GM04504 (cell line): ENCODE measurements at regions not wholly inside any gene's neighbourhood (a gene's known extent, or its start where the extent isn't known, plus 50 kb on each side); places are given as distances from the start of the nearest gene placed in this dataset.
"Not testable (repeated sequence)": the region's sequence is repeated elsewhere in the genome, so short reads cannot be mapped to it uniquely, and the experiment has no call there.

ENCODE experiments used
- DNase-seq: peaks from one replicate; pipeline ENCODE4 v3.0.0-alpha.2; 2012; ENCODE audit warnings: low read depth

DNA sequence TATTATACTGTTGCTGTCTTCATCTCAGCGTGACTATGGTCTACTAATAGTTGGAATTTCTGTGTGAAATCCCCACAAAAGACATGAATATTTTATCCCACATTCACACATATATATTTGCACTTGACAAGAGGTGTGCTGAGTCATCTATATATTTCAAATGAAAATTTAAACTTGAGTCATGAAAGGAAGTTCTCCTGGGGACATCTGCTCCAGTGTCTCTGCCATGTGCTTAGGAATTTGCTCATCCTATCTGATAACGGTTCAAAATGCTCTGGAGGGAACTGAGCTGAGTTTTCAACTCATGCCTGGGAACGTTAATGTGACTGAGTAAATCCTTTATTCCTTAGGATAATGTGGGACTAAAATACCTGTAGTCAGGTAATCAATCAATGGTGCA lies 326.2 kb upstream of the MEX3C start:
- DNase-seq = no peak

GRCh38 chr18:51525453-51526225 lies 328.2 kb upstream of the MEX3C start:
- DNase-seq = no peak

- no peak for DNase-seq
These were observed 330.3 kb upstream of the MEX3C start for GRCh38 chr18:51527826-51528225.

- no peak for DNase-seq
These were observed 334.0 kb upstream of the MEX3C start for GRCh38 chr18:51531501-51531900.

DNA sequence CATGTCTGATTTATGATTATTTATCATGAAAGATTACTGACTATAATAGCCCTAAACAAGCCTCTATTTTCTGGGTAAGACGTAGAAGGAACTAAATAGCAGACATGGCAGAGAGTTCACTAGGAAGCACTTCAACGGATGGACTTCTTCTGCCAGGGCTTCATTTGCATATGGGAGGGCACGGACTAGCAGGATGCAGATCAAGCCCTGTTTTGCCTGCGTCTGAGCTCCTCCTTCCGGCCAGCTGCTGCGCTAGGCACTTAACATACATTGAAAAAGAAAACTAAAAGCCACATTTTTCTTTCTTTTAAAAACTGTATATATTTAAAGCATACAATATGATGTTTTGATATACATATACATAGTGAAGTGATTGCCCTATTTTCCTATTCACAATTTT lies 340.0 kb upstream of the MEX3C start:
- DNase-seq = no peak

- DNase-seq = no peak
These were observed 343.1 kb upstream of the MEX3C start for GRCh38 chr18:51540562-51540961.

- DNase-seq = no peak
These were observed 343.7 kb upstream of the MEX3C start for GRCh38 chr18:51541230-51541629.

- DNase-seq = no peak
These were observed 346.2 kb upstream of the MEX3C start for GRCh38 chr18:51543658-51544155.

GRCh38 chr18:51545446-51545845 lies 348.0 kb upstream of the MEX3C start:
- DNase-seq = no peak

DNA sequence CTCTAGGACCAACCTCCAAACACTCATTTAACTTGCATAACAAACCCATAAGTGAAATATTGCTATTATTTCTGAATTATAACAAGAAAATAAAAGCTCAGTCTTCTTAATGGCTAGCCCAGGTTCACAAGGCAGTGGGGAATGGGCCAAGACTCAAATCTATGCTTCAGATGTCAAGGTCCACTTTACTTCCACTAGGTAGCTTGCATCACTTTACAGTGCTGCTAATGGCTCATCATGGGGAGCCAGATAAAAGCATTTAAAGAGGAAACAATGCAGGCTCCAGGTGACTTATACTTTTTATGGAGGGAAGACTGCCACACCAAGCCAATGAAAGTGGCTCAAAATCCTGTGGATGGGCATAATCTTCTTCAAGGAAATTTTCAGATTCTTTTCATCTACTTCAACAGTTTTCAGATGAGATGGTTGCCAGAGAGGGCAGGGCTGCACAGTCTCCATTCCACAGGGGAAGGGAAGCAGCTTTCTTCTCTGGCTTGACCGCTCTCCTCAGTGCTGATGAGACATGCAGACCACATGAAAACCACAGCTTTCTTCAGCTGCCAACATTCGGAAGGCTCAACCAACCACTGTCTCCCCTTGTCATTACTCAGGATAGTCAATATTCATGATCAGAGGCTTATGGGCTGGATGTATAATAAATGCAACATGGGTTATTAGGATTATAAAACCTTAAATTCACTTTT lies 361.9 kb upstream of the MEX3C start:
- no peak for DNase-seq

DNA sequence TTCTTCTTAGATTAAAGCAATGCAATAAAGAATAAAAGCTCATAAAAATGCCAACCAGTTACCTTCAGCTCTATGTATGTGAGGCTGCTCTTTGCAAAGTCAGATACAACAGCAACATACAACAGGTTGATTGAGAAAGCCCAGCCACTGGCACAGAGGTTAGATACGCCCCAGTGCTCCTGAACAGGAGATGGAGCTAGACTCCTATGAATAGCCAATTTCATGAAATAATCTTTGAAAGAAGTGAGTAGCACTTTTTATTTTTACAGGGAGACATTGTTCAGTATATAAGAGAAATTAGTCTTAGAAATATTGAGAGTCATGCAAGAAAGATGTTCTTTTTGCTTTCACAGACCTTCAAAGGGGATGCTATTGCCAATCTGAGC lies 362.4 kb upstream of the MEX3C start:
- DNase-seq = no peak

DNA sequence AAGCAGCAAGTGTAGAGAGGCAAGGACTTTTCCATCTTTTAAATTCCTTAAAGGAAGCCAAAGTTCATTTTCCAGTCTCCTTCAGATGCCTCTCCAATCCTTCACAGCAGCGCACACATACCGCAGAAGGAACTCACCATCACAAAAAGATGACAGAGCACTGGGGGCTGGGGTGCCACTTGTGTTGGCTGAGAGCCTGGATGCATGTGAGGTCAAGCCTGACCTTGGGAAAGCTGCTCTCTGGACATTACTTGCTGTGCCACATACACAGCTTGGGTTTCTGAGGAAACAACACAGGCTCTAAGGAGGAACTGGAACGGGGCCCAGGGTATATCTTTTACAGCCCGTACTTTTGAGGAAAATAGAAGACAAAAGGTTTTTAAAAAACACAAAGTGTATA lies 364.3 kb upstream of the MEX3C start:
- DNase-seq = no peak

- DNase-seq = no peak
These were observed 365.4 kb upstream of the MEX3C start for GRCh38 chr18:51562866-51563265.

GRCh38 chr18:51563396-51563795 lies 365.9 kb upstream of the MEX3C start:
- DNase-seq = no peak

- DNase-seq = no peak
These were observed 370.7 kb upstream of the MEX3C start for GRCh38 chr18:51568151-51568550.

DNA sequence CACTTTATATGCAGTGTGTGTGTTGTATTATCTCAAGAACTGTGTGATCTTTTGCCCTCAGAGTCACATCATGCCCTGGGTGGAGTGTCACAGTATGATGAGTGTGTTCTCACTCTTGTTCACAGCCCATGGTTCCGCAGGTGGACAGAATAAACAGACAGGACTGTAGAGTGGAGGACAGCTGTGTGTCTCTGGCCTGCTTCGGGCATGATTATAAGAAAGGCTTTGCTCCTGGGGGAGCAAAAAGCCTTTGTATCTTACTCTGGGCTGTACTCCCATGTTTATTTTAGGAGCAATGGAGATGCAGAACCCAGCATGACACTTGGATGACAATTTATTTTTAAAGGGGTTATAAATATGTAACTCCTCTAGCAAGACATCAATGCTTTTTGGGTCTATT lies 371.7 kb upstream of the MEX3C start:
- no peak for DNase-seq

DNA sequence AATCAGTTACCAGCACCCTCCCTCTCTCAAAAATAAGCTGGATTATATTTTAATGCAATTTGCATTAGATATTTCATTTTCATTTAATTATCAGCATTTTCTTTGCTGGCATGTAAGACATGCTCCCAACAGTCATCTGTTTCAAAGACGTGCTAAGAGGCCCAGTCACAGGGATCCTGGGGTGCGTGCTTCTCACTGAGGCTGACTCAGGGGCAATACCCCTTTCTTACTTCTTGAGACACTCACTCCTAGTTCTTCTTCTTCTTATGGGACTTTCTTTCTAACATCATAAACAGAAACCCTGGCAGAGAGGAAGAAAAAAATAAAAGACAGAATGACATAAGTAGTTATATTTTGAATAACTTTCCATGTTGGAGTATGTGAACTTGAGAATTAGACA lies 372.1 kb upstream of the MEX3C start:
- DNase-seq = no peak

- DNase-seq = not testable (repeated sequence)
These were observed 372.6 kb upstream of the MEX3C start for GRCh38 chr18:51570071-51570470.

DNA sequence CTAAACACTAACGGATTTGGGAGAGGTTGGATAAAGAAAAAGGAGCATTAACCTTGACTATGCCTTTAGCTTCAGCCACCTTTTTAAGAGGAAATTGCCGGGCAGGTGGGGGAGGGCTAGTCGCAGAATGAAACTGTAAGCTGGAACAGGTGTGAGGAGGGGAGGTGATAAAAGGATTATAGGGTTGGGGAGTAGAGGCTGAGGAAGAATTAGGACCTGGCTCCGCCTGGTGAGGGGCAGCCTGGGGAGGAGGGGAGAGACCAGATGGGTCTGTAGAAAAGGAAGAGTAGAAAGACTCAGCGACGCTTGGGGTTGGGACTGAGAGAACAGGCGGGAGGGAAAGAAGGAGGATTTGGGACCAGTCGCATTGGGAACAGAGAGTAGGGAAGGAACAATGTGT lies 376.4 kb upstream of the MEX3C start:
- DNase-seq = not testable (repeated sequence)

DNA sequence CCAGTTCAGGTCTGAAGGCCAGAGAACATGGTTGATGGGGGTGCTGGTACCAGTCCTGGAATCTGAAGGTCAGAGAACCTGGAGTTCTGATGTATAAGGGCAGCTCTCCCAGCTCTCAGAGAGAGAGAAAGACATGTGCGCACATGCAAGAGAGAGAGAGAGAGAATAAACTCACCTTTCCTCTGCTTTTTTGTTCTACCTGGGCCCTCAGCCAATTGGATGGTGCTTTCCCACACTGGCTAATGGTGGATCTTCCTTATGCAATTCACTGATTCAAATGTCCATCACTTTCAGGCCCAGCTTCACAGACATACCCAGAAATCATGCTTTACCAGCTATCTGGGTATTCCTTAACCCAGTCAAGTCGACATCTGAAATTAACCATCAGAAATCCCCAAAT lies 377.7 kb upstream of the MEX3C start:
- DNase-seq = no peak

GRCh38 chr18:51578406-51578980 lies 381.0 kb upstream of the MEX3C start:
- no peak for DNase-seq

GRCh38 chr18:51580580-51580979 lies 383.1 kb upstream of the MEX3C start:
- no peak for DNase-seq

- DNase-seq = no peak
These were observed 385.1 kb upstream of the MEX3C start for GRCh38 chr18:51582551-51582950.
